ENCODE measurements at regions not wholly inside any gene's neighbourhood (a gene's known extent, or its start where the extent isn't known, plus 50 kb on each side); places are given as distances from the start of the nearest gene placed in this dataset.

- POLR2A ChIA-PET = no interaction called here
- Histone ChIP-seq H3K4me3 (ENCODE audit: low read depth, low read length) (no peak overlapping the region), H3K9me3 (ENCODE audit: control insufficient read depth, insufficient read depth, low read depth, low read length) (no peaks in the 10 kb centered on the region), H3K36me3 (ENCODE audit: control insufficient read depth in 2 of 2, insufficient read depth in 1 of 2, low read length in 2 of 2) (no peaks in the 10 kb centered on the region), H3K27ac (ENCODE audit: extremely low read depth, low read depth, low read length) (no peak overlapping the region), H3K4me1 (ENCODE audit: control insufficient read depth, insufficient read depth, low read length) (no peaks in the 10 kb centered on the region)
- CTCF ChIA-PET = interaction anchor here (0.7 kb wide), 1 partner anchor 317 kb away, joined by 3 read pairs; no protein-coding TSS in a partner anchor
- TF ChIP-seq ZFHX2 (tag by site-specific recombination; conservative IDR thresholded peaks at IDR 0.05) (no peak), ZNF677 (tag by site-specific recombination; IDR thresholded peaks at IDR 0.05) (no peak), HOXC10 (CRISPR knock-in tag; IDR thresholded peaks at IDR 0.05) (no peak), ZNF701 (tag by site-specific recombination; IDR thresholded peaks at IDR 0.05) (no peak), ZNF501 (tag by site-specific recombination; IDR thresholded peaks at IDR 0.05) (no peak), ZNF366 (tag by site-specific recombination; conservative IDR thresholded peaks at IDR 0.05) (no peak), ZNF544 (tag by site-specific recombination; IDR thresholded peaks at IDR 0.05) (no peak)
Observed at GRCh38 chr1:227424159-227424680, 105.9 kb upstream of the CDC42BPA start.

GRCh38 chr1:227422581-227422980, 104.3 kb upstream of the CDC42BPA start:
- ChIA-PET CTCF (interaction anchor here (0.6 kb wide), 1 partner anchor 14 kb away, joined by 3 read pairs; no protein-coding TSS in a partner anchor), POLR2A (no interaction called here)
- no peaks in the 10 kb centered on the region for H3K4me1 ChIP-seq (ENCODE audit: control insufficient read depth, insufficient read depth, low read length)
- no peak overlapping the region for H3K4me3 ChIP-seq (ENCODE audit: low read depth, low read length)
- TF ChIP-seq ZNF596 (tag by site-specific recombination; IDR thresholded peaks at IDR 0.05) (no peak), ZNF146 (tag by site-specific recombination; IDR thresholded peaks at IDR 0.05) (no peak), KLF9 (tag by site-specific recombination; IDR thresholded peaks at IDR 0.05; ENCODE audit: low read depth) (no peak), ZNF266 (tag by site-specific recombination; IDR thresholded peaks at IDR 0.05; ENCODE audit: low read depth) (no peak), KLF8 (tag by site-specific recombination; IDR thresholded peaks at IDR 0.05) (no peak), ZNF510 (tag by site-specific recombination; IDR thresholded peaks at IDR 0.05; ENCODE audit: insufficient replicate concordance) (no peak), ZSCAN23 (tag by site-specific recombination; IDR thresholded peaks at IDR 0.05) (no peak), ZBTB10 (tag by site-specific recombination; IDR thresholded peaks at IDR 0.05) (no peak), ZNF274 (IDR thresholded peaks at IDR 0.05; ENCODE audit: low read length) (no peak), ZNF274 (tag by site-specific recombination; IDR thresholded peaks at IDR 0.05; ENCODE audit: borderline replicate concordance) (no peak), ZNF768 (tag by site-specific recombination; IDR thresholded peaks at IDR 0.05) (no peak), ZNF707 (tag by site-specific recombination; IDR thresholded peaks at IDR 0.05) (no peak)
- no peak overlapping the region for H3K27ac ChIP-seq (ENCODE audit: extremely low read depth, low read depth, low read length)
- H3K9me3 ChIP-seq (ENCODE audit: control insufficient read depth, insufficient read depth, low read depth, low read length) = no peaks in the 10 kb centered on the region
- no peaks in the 10 kb centered on the region for H3K36me3 ChIP-seq (ENCODE audit: control insufficient read depth in 2 of 2, insufficient read depth in 1 of 2, low read length in 2 of 2)

GRCh38 chr1:227420147-227420546, 101.9 kb upstream of the CDC42BPA start:
- Histone ChIP-seq H3K9me3 (ENCODE audit: control insufficient read depth, insufficient read depth, low read depth, low read length) (no peaks in the 10 kb centered on the region), H3K36me3 (ENCODE audit: control insufficient read depth in 2 of 2, insufficient read depth in 1 of 2, low read length in 2 of 2) (no peaks in the 10 kb centered on the region), H3K27ac (ENCODE audit: extremely low read depth, low read depth, low read length) (no peak overlapping the region), H3K4me3 (ENCODE audit: low read depth, low read length) (no peak overlapping the region), H3K4me1 (ENCODE audit: control insufficient read depth, insufficient read depth, low read length) (no peaks in the 10 kb centered on the region)
- ChIA-PET POLR2A (no interaction called here), CTCF (no interaction called here)
- TF ChIP-seq ZNF510 (tag by site-specific recombination; IDR thresholded peaks at IDR 0.05; ENCODE audit: insufficient replicate concordance) = no peak
- TF ChIP-seq SCRT1 (tag by site-specific recombination; IDR thresholded peaks at IDR 0.05; ENCODE audit: borderline replicate concordance) = peak; percentile 54; the same call in 1 of the 2 replicates
- TF ChIP-seq ATF2 (tag by site-specific recombination; IDR thresholded peaks at IDR 0.05; ENCODE audit: low read depth) = no peak
- TF ChIP-seq ZNF202 (tag by site-specific recombination; IDR thresholded peaks at IDR 0.05; ENCODE audit: borderline replicate concordance) = no peak
- no peak for TF ChIP-seq ZSCAN4 (tag by site-specific recombination; IDR thresholded peaks at IDR 0.05)
- TF ChIP-seq ZNF292 (tag by site-specific recombination; IDR thresholded peaks at IDR 0.05; ENCODE audit: borderline replicate concordance, low read depth) = no peak
- no peak for TF ChIP-seq OVOL3 (tag by site-specific recombination; IDR thresholded peaks at IDR 0.05)
- TF ChIP-seq ZNF221 (tag by site-specific recombination; IDR thresholded peaks at IDR 0.05; ENCODE audit: borderline replicate concordance) = no peak
- TF ChIP-seq ZNF837 (tag by site-specific recombination; IDR thresholded peaks at IDR 0.05) = no peak
- TF ChIP-seq SCRT2 (tag by site-specific recombination; IDR thresholded peaks at IDR 0.05) = peak; percentile 79
- TF ChIP-seq ZSCAN23 (tag by site-specific recombination; IDR thresholded peaks at IDR 0.05) = no peak
- TF ChIP-seq BCL11A (tag by site-specific recombination; IDR thresholded peaks at IDR 0.05; ENCODE audit: low read depth) = no peak
